ENCODE measurements at regions not wholly inside any gene's neighbourhood (a gene's known extent, or its start where the extent isn't known, plus 50 kb on each side); places are given as distances from the start of the nearest gene placed in this dataset.

- no peaks in the 10 kb centered on the region for H3K4me1 ChIP-seq
- FAIRE-seq (no peak), DNase-seq (no peak), ATAC-seq (no peak)
- no peaks in the 10 kb centered on the region for H3K9me3 ChIP-seq
- intact Hi-C loops (cut with DNase I): no loop called here
- H3K27me3 ChIP-seq: no peaks in the 10 kb centered on the region
- no peaks in the 10 kb centered on the region for H3K36me3 ChIP-seq
- no peak for TF ChIP-seq CTCF (IDR thresholded peaks at IDR 0.05)
- H3K4me3 ChIP-seq: no peak overlapping the region
- H3K27ac ChIP-seq: no peak overlapping the region
- WGBS, 2 donors: 90 to 91% methylated on average over 3 of the region's 3 CpGs
Observed at GRCh38 chr10:78137147-78137546, 103.5 kb downstream of the RPS24 start.

- H3K4me3 ChIP-seq: no peak overlapping the region
- H3K36me3 ChIP-seq: no peaks in the 10 kb centered on the region
- intact Hi-C loops (cut with DNase I): no loop called here
- no peak for TF ChIP-seq CTCF (IDR thresholded peaks at IDR 0.05)
- FAIRE-seq: no peak
- H3K27me3 ChIP-seq: no peaks in the 10 kb centered on the region
- H3K27ac ChIP-seq: no peak overlapping the region
- ATAC-seq: no peak
- WGBS, 2 donors: 75 to 78% methylated on average over 9 of the region's 9 CpGs
- no peaks in the 10 kb centered on the region for H3K4me1 ChIP-seq
- no peaks in the 10 kb centered on the region for H3K9me3 ChIP-seq
- no peak for DNase-seq
Observed at GRCh38 chr10:78139341-78139740, 105.7 kb downstream of the RPS24 start.

GRCh38 chr10:78140066-78140630 lies 106.5 kb downstream of the RPS24 start:
- intact Hi-C loops (cut with DNase I): no loop called here
- H3K36me3 ChIP-seq: no peaks in the 10 kb centered on the region
- ATAC-seq (no peak), FAIRE-seq (no peak), DNase-seq (no peak)
- no peak overlapping the region for H3K27ac ChIP-seq
- TF ChIP-seq CTCF (IDR thresholded peaks at IDR 0.05): no peak
- no peaks in the 10 kb centered on the region for H3K4me1 ChIP-seq
- no peak overlapping the region for H3K4me3 ChIP-seq
- 69% methylated on average over 6 of the region's 6 CpGs for WGBS, 2 donors
- no peaks in the 10 kb centered on the region for H3K9me3 ChIP-seq
- H3K27me3 ChIP-seq: no peaks in the 10 kb centered on the region

GRCh38 chr10:78143576-78143975 lies 109.9 kb downstream of the RPS24 start:
- no peak for ATAC-seq

More at GRCh38 chr10:78143576-78143975, 109.9 kb downstream of the RPS24 start:
- H3K27me3 ChIP-seq: no peaks in the 10 kb centered on the region
- no peak overlapping the region for H3K27ac ChIP-seq
- no peaks in the 10 kb centered on the region for H3K36me3 ChIP-seq
- no peak for TF ChIP-seq CTCF (IDR thresholded peaks at IDR 0.05)
- WGBS, 2 donors: 77 to 78% methylated on average over 3 of the region's 3 CpGs
- FAIRE-seq (no peak), DNase-seq (no peak)
- no peaks in the 10 kb centered on the region for H3K9me3 ChIP-seq
- intact Hi-C loops (cut with DNase I): no loop called here
- no peaks in the 10 kb centered on the region for H3K4me1 ChIP-seq
- no peak overlapping the region for H3K4me3 ChIP-seq

All from pancreas (tissue), 10 donors.